ENCODE measurements at regions not wholly inside any gene's neighbourhood (a gene's known extent, or its start where the extent isn't known, plus 50 kb on each side); places are given as distances from the start of the nearest gene placed in this dataset.
"Not testable (repeated sequence)": the region's sequence is repeated elsewhere in the genome, so short reads cannot be mapped to it uniquely, and the experiment has no call there.

DNA sequence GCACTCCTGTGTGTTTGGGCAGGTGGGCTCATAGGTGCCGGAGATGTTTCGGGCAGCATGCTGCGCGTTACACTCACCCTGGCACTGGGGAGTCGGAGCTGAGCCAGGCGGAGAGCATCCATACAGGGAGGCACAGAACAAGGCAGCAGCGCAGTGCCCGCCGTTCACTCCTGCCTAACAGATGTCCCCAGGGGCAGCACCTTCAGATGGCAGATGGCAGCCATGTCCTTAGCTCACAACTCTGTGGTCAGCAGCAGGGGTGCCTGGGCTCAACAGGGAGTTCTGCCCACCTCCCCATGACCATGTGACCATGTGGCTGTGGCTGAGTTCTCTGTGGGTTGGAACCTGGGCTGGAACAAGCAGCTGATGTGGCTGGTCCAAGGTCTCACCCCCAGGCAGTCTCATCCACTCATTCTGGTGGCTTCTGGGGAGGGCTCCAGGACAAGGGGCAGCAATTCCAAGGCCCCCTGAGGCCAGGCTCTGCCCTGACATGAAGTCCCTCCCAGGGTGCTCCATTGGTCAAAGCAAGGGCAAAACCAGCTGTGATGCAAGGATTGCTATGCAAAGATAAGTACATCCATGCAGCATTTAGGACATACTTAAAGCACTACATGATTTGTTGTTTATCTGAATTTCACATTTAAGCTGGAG lies 64.2 kb downstream of the MRPL36 start:
- H3K4me3 ChIP-seq (ENCODE audit: low read depth, low read length): no peak overlapping the region
- TF ChIP-seq CTCF (IDR thresholded peaks at IDR 0.05; ENCODE audit: borderline replicate concordance, insufficient read depth, low read depth, low read length): no peak

DNA sequence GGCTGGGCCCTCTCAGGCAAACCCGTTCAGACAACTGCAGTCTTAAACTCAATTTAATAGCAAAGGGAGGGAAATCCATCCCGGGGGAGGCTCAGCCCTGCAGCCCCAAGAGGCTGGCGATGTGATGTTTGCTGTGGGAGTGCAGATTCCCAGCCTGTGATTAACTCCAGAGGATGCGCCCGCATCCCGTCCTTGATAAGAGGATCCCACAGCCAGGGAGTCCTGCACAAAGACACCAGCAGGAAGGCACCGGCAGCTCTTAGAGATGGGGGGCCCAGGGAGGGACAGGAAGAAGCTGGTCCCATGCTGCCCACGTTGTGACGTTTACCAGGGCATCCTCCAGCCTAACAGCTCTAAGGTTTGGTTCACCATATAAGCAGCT lies 64.7 kb downstream of the MRPL36 start:
- no peak for TF ChIP-seq CTCF (IDR thresholded peaks at IDR 0.05; ENCODE audit: borderline replicate concordance, insufficient read depth, low read depth, low read length)

DNA sequence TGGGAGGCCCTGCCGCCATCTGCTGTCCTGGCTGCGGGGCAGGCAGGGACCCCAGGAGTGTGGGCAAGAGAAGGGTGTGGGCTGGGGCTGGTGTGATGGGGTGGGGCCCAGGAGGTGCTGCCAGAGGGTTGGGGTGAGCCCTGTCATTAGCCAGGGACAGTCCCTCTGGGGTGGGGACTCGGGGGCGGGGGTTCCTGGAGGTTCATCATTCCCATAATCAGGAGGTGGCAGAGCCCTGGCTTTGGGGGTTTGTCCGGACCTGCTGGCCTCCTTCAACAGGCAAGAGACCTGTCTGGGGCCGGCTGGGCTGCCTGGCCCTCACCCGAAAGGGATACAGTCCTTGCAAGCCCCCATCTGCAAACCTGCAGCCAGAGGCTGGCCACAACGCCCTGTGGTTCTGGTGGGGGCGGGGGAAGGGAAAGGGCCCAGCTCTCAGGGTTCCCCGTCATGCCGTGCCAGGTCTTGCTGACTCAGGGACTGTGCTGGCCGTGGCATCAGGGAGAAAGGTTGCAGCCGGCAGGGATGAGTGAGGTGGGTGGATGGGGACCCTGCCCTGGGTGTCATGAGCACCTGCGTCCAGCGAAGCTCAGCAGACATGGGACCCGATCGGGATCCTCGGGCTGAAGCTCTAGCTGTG lies 65.2 kb downstream of the MRPL36 start:
- no peak for TF ChIP-seq CTCF (IDR thresholded peaks at IDR 0.05; ENCODE audit: borderline replicate concordance, insufficient read depth, low read depth, low read length)
- no peak overlapping the region for H3K4me3 ChIP-seq (ENCODE audit: low read depth, low read length)

More for the DNA sequence above, 64.7 kb downstream of the MRPL36 start:
- no peak overlapping the region for H3K4me3 ChIP-seq (ENCODE audit: low read depth, low read length)

GRCh38 chr5:1733369-1733768 lies 66.3 kb downstream of the MRPL36 start:
- TF ChIP-seq CTCF (IDR thresholded peaks at IDR 0.05; ENCODE audit: borderline replicate concordance, insufficient read depth, low read depth, low read length): no peak
- no peak overlapping the region for H3K4me3 ChIP-seq (ENCODE audit: low read depth, low read length)

- no peak overlapping the region for H3K4me3 ChIP-seq (ENCODE audit: low read depth, low read length)
- TF ChIP-seq CTCF (IDR thresholded peaks at IDR 0.05; ENCODE audit: borderline replicate concordance, insufficient read depth, low read depth, low read length): no peak
These were observed 66.7 kb downstream of the MRPL36 start for GRCh38 chr5:1732945-1733344.

- TF ChIP-seq CTCF (IDR thresholded peaks at IDR 0.05; ENCODE audit: borderline replicate concordance, insufficient read depth, low read depth, low read length): no peak
- H3K4me3 ChIP-seq (ENCODE audit: low read depth, low read length): no peak overlapping the region
These were observed 67.2 kb downstream of the MRPL36 start for GRCh38 chr5:1732238-1732941.

DNA sequence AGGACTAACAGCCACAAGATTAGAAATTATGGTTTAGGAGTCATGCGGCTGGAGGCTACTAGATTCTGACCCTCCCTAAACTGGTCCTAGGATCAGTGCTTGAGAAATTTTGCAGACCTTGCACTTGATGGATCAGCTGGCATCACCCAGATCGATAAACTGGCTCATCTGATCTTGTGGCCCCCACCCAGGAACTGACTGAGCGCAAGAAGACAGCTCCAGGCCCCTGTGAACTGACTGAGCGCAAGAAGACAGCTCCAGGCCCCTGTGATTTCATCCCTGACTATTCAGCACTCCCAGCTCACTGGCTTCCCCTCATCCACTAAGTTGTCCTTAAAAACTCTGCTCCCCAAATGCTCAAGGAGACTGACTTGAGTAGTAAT lies 67.8 kb downstream of the MRPL36 start:
- H3K4me3 ChIP-seq (ENCODE audit: low read depth, low read length): not testable (repeated sequence)

All from GM12875 (cell line).